Parathyroid adenoma (tissue), 2 donors: ENCODE measurements at regions not wholly inside any gene's neighbourhood (a gene's known extent, or its start where the extent isn't known, plus 50 kb on each side); places are given as distances from the start of the nearest gene placed in this dataset.

Experiments
- H2AFZ ChIP-seq: fragments of 300-600 bp; sonication (generic); one replicate; pipeline ENCODE4 v1.7.0; 2017; ENCODE audit warnings: antibody characterized with exemption, mild to moderate bottlenecking
- H3K27ac ChIP-seq: fragments of 300-600 bp; sonication (generic); one replicate; pipeline ENCODE4 v1.7.0; 2017
- H3K27me3 ChIP-seq: fragments of 300-600 bp; sonication (generic); one replicate; pipeline ENCODE4 v1.7.0; 2017; ENCODE audit warnings: low read length; ENCODE audit not compliant: control insufficient read depth, insufficient read depth
- H3K36me3 ChIP-seq: fragments of 300-600 bp; sonication (generic); one replicate; pipeline ENCODE4 v1.7.0; 2017; ENCODE audit warnings: low read length; ENCODE audit not compliant: control insufficient read depth, insufficient read depth
- H3K4me1 ChIP-seq: fragments of 300-600 bp; sonication (generic); one replicate; pipeline ENCODE4 v1.7.0; 2017; ENCODE audit warnings: control low read depth
- H3K4me2 ChIP-seq: fragments of 300-600 bp; sonication (generic); one replicate; pipeline ENCODE4 v1.7.0; 2017; ENCODE audit warnings: low read length
- H3K4me3 ChIP-seq: fragments of 300-600 bp; sonication (generic); one replicate; pipeline ENCODE4 v1.7.0; 2017; ENCODE audit warnings: low read depth, low read length
- H3K79me2 ChIP-seq: fragments of 300-600 bp; sonication (generic); one replicate; pipeline ENCODE4 v1.7.0; 2017; ENCODE audit warnings: control low read depth
- H3K9ac ChIP-seq: fragments of 300-600 bp; sonication (generic); one replicate; pipeline ENCODE4 v1.7.0; 2017; ENCODE audit warnings: mild to moderate bottlenecking
- H3K9me3 ChIP-seq: fragments of 300-600 bp; sonication (generic); one replicate; pipeline ENCODE4 v1.7.0; 2017; ENCODE audit warnings: low read length; ENCODE audit not compliant: control insufficient read depth
- TF ChIP-seq, protein P1 (sequence below): fragments of 300-600 bp; sonication (generic); IDR thresholded peaks from one replicate; pipeline ENCODE4 v1.7.0; 2017; ENCODE audit warnings: antibody characterized with exemption, mild to moderate bottlenecking
- donor health status: primary hyperparathyroidism.

DNA sequence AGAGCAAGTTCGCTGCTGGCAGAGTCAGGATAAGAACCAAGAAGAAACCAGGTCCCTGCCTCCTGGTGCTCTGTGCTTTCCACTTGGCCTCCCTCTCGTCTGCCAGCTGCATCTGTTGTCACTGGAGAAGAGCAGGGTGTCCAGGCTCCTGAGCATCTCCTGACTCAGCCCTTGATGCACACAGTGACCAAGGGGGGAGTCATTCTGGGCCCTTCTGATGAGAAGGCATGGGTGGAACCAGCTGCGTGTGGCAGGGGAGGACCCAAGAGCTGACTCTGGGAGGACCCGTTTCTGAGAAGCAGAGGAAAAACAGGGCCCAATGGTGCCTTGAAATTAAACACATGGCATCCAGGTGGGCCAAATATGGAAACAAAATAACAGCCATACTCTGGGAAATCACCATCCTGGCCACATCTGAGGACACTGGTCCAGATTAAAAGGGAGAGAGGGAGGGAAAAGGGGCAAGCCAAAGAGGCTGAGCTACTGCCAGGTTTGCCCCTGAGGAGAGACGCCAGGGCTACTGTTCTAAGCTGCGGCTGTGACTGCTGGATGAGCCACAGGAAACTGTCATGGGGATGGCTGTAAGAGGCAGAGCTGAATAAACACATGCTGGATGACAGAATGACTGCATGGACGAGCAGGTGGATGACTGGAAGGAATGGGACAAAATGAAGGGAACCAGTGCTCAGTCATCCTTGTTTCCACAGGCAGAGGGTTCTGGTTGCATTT, 58.1 kb upstream of the CA12 start:
- no peak overlapping the region for H3K9ac ChIP-seq
- H3K4me3 ChIP-seq: no peak overlapping the region

GRCh38 chr15:63440265-63440648, 58.6 kb upstream of the CA12 start:
- no peaks in the 10 kb centered on the region for H3K36me3 ChIP-seq
- H3K4me3 ChIP-seq: no peak overlapping the region
- H3K4me2 ChIP-seq: no peak overlapping the region
- H3K4me1 ChIP-seq: peaks cover 8% of the 10 kb centered on the region
- H3K27ac ChIP-seq: no peak overlapping the region
- TF ChIP-seq, protein P1, sequence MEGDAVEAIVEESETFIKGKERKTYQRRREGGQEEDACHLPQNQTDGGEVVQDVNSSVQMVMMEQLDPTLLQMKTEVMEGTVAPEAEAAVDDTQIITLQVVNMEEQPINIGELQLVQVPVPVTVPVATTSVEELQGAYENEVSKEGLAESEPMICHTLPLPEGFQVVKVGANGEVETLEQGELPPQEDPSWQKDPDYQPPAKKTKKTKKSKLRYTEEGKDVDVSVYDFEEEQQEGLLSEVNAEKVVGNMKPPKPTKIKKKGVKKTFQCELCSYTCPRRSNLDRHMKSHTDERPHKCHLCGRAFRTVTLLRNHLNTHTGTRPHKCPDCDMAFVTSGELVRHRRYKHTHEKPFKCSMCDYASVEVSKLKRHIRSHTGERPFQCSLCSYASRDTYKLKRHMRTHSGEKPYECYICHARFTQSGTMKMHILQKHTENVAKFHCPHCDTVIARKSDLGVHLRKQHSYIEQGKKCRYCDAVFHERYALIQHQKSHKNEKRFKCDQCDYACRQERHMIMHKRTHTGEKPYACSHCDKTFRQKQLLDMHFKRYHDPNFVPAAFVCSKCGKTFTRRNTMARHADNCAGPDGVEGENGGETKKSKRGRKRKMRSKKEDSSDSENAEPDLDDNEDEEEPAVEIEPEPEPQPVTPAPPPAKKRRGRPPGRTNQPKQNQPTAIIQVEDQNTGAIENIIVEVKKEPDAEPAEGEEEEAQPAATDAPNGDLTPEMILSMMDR: no peak
- H3K9ac ChIP-seq: no peak overlapping the region
- H3K9me3 ChIP-seq: no peaks in the 10 kb centered on the region
- H2AFZ ChIP-seq: no peak overlapping the region
- H3K27me3 ChIP-seq: no peaks in the 10 kb centered on the region
- H3K79me2 ChIP-seq: no peaks in the 10 kb centered on the region

More for the DNA sequence above, 58.1 kb upstream of the CA12 start:
- Histone ChIP-seq H3K79me2 (no peaks in the 10 kb centered on the region), H2AFZ (no peak overlapping the region), H3K27ac (no peak overlapping the region), H3K4me2 (no peak overlapping the region), H3K27me3 (no peaks in the 10 kb centered on the region), H3K36me3 (no peaks in the 10 kb centered on the region), H3K4me1 (peaks cover 8% of the 10 kb centered on the region), H3K9me3 (no peaks in the 10 kb centered on the region)
- TF ChIP-seq, protein P1: no peak

- no peaks in the 10 kb centered on the region for H3K79me2 ChIP-seq
- H3K4me3 ChIP-seq: no peak overlapping the region
- no peak overlapping the region for H3K4me2 ChIP-seq
- no peaks in the 10 kb centered on the region for H3K9me3 ChIP-seq
- no peak overlapping the region for H3K9ac ChIP-seq
- no peak overlapping the region for H3K27ac ChIP-seq
- no peaks in the 10 kb centered on the region for H3K27me3 ChIP-seq
- no peak overlapping the region for H2AFZ ChIP-seq
- peaks cover 8% of the 10 kb centered on the region for H3K4me1 ChIP-seq
- H3K36me3 ChIP-seq: no peaks in the 10 kb centered on the region
- TF ChIP-seq, protein P1: no peak
Measured at GRCh38 chr15:63440756-63441155, 59.1 kb upstream of the CA12 start.

- H2AFZ ChIP-seq: no peak overlapping the region
Measured at GRCh38 chr15:63441266-63441665, 59.6 kb upstream of the CA12 start.

More at GRCh38 chr15:63441266-63441665, 59.6 kb upstream of the CA12 start:
- TF ChIP-seq, protein P1: no peak
- no peak overlapping the region for H3K4me3 ChIP-seq
- no peak overlapping the region for H3K4me2 ChIP-seq
- H3K9ac ChIP-seq: no peak overlapping the region
- no peaks in the 10 kb centered on the region for H3K27me3 ChIP-seq
- H3K9me3 ChIP-seq: no peaks in the 10 kb centered on the region
- no peak overlapping the region for H3K27ac ChIP-seq
- no peaks in the 10 kb centered on the region for H3K36me3 ChIP-seq
- peaks cover 8% of the 10 kb centered on the region for H3K4me1 ChIP-seq
- H3K79me2 ChIP-seq: no peaks in the 10 kb centered on the region
